ENCODE measurements at regions not wholly inside any gene's neighbourhood (a gene's known extent, or its start where the extent isn't known, plus 50 kb on each side); places are given as distances from the start of the nearest gene placed in this dataset.

DNA sequence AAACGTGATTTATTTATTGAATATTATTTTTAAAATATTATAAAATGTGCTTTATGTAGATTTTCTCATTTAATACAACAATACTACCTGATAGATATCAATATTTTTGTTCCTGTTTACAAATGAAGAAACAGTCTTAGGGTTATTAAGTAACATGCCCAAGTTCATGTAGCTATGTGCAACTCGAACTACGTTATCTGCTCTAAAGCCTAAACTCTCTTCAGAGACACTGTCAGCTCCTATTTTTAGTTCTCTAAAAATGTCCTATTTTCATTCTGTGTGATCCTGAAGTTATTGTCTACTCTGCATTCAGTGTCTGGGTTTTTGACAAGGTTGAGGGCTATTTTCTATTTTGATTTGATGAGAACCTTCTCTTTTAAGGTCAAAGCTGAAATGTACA, 550.1 kb upstream of the B3GALT2 start:
- no peak for DNase-seq

- no peak for DNase-seq
These were observed 547.3 kb upstream of the B3GALT2 start for GRCh38 chr1:193733674-193734073.

DNA sequence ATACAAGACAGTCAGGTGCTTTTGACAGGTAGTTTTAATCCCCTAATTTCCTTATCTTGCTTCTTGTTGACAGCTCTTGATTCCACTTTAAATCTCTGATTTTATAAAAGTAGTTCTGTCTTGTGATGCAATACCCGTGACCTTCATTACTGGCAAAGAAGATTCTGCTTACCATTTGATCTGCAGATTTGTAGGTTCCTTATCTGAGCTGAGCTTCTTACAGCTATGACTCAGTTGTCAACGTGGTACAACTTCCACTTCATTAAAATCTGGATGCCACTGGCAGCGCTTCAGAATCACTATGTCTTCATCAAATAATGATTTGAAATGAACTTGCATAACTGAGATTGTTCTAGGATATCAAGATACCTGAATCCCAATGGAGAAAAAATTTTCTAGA, 543.6 kb upstream of the B3GALT2 start:
- no peak for DNase-seq

DNA sequence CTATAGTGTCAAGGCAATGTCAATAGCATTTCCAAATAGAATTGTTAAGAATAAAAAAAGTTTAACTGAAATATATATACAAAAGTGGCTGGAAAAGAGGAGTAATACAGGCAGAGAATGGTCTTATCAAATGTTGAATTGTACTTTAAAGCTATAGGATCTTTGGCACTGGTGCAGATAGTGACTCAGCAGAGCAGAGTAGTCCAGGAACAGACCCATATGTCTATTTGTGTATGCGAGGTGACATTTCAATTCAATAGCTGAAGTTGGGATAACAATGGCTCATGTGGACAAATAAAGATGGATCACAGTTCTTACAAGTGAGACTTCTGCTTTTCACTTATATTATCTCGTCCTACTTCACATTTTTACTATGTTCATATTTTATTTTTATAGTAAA, 543.0 kb upstream of the B3GALT2 start:
- no peak for DNase-seq

GRCh38 chr1:193727850-193728249, 541.4 kb upstream of the B3GALT2 start:
- no peak for DNase-seq

DNA sequence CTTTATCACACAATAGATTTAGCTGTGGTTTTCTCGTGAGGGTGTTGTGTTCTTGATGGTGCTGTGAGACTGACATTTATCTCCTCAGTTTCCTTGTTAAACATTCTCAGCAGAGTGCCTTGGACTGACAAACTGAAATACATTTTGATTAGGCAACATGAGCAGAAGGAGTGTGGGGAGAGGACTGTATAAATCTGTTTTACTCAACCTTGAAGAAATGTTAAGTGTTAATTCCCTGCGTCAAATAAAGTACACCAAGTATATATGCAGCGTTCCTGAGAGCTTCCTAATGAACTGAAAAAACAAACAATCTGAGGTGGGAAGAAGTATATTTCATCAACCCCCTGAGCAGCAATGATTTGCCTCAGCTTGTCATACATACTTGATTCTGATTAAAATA, 540.3 kb upstream of the B3GALT2 start:
- DNase-seq, result no peak

- DNase-seq, result no peak
These were observed 526.0 kb upstream of the B3GALT2 start for GRCh38 chr1:193712392-193712791.

GRCh38 chr1:193709607-193710006, 523.2 kb upstream of the B3GALT2 start:
- no peak for DNase-seq

DNA sequence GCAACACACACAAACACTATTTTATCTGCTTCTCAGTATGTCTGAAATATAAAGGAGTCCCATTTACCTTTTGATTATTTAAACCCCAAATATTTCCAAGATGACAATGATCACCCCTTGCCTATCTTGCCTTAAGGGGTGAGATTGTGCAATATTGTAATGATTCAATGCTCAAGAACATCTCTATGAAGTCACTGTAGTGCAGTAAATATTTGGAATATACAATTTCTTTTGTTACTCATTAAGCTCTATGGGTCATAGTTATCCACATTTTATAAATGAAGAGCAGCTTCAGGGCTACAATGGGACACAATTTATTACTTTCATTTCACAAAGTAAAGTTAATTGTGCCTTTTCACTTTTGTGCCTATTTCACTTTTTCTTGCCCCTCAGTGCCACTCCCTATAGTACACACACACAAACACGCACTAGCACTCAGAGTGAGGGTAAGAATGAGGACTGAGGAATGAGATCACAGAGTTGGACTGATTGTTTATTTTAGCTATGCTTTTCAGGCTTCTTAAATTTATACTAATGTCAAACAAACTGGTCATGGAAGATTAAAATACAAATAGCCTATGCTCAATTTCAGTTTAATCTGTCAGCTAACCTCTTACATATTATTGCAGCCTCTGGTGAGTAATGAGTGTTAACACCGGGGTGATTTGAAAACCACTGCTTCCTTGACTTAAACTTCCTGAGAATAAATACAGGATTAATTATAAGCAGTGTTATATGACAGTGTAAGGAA, 521.0 kb upstream of the B3GALT2 start:
- DNase-seq, result no peak

- no peak for DNase-seq
These were observed 520.4 kb upstream of the B3GALT2 start for GRCh38 chr1:193706766-193707165.

- no peak for DNase-seq
These were observed 519.2 kb upstream of the B3GALT2 start for GRCh38 chr1:193705554-193705981.

DNA sequence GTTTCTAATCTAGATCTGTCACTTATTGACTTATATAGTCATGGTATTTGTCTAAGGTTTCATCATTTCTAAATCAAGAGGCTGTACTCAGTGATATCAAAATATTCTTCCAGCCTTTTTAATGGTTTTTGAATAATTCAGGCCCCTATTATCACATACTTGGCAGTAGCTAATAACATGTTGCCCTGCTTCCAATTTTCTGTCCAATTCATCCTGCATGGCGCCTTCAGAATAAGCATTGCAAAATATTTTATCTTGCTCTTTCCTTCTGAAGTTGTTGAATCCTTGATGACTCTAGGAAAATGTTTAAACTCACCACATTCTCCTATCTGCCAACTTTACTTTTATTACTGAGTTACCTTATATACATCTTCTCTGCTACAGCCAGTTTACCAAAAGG, 517.2 kb upstream of the B3GALT2 start:
- no peak for DNase-seq

DNA sequence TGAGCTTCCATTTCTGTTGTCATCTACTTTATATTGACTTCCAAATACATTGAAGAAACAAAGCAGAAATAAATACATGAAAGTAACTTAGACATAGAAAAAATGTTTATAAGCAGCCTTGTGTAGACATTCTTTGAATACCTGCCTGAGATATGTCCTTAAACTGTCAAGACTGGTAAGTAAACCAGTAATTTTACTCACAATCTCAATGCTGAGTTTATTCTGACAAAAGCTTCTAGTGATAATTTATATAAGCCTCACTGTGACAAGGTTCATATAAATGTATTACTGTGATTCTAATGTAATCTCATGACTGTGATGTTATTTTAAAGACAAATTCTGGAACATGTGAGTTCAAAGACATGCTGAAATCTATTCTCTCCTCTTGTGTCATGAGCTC, 516.7 kb upstream of the B3GALT2 start:
- no peak for DNase-seq

DNA sequence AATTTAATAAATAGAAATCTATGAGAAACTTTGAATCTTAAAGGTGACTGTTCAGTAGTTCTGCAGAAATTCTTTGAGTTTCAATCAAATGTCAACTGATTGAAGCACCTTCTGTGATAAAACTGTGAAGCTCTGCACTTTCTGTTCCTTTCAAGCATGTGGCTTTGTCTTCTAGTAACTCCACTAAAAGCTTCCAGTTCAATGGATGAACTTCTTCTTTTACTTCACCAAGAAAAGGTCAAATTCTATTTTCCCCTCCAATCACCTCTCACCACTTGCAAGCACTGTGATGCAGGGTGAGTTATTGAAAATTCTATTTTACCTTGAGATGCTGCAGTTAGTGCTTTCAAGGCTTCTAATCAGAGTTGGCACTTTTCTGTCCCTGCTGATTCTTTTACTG, 515.3 kb upstream of the B3GALT2 start:
- DNase-seq, result no peak

DNA sequence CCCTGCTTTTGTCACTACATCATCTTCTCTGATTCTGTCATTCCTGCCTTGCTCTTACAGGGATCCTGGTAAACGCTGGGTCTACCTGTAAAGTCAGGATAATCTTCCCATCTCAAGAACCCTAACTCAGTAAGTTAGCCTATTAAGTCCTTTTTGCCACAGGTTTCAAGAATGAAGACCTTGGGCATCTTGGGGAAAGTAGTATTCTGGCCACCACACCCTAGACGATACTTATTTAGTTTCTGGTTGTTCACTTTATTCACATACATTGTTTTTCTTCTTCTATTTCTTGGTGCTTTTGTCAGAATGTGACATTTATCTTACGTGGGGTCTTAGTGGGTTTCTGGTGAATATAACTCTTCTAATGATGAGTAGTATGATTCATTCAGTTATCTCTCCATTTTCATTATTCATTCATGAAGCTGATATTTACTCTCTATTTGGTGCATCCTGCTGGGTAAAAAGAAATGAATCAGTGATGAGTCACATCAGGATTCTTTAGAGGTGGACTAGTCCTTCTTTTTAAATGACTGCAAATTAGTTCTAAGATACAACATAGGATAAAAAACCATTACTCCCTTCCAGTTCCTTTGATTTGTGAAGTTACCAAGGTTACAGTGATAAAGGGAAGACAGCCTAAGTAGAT, 514.4 kb upstream of the B3GALT2 start:
- no peak for DNase-seq

- no peak for DNase-seq
These were observed 512.8 kb upstream of the B3GALT2 start for GRCh38 chr1:193699261-193699660.

- no peak for DNase-seq
These were observed 511.4 kb upstream of the B3GALT2 start for GRCh38 chr1:193697776-193698175.

DNA sequence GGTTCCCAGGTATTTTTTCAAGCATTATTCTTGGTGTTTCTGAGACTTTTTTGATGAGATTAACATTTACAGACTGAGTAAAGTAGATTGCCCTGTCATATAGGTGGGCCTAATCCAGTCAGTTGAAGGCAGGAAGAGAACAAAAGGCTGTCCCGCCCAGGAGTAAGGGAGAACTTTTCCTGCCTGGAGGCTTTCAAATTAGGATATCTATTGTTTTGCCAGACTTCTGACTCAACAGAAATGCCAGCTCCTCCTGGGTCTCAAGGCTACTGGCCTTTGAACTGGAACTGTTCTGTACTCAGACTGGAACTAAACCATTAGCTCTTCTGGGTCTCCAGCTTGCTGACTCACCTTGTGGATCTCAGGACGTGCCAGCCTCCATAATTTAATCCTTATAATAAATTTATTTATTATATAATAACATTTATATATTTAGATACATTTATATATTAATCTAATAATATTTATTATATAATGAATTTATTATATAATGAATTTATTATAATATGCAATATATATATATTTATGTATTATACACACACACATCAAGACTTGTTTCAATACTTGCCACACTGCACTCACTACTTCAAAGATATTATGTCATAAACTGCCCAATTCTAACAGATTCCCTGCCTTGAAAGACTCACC, 510.8 kb upstream of the B3GALT2 start:
- DNase-seq, result no peak

DNA sequence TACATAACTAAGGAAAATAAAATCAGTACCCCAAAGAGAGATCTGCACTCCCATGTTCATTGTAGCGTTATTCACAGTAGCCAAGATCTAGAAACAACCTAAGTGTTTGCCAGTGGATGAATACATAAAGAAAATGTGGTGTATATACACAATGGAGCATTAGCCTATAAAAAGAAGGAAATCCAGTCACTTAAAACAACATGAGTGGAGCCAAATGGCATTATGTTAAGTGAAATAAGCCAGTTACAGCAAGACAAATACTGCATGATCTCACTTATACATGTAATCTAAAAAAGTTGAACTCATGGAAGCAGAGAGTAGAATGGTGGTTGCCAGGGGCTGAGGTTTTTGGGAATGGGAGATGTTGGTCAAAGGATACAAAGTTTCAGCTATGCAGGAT, 508.3 kb upstream of the B3GALT2 start:
- DNase-seq, result no peak

DNA sequence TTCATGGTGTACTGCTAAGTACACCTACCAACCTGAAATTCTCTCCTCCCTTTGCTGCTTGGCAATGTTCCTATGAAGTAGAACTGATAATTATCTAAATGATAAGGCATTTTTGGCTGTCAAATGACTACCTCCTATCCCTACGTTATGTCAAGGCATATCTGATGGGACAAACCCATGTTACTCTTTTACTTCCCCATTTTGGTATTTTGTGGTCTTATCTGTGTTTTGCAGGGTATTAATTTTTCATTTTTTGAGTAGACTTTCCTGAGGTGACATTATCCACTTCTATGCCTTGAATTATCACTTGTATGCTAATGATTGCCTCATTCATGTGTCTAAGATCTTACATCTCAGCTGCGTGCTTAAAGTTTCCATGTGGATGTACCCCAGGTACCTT, 499.6 kb upstream of the B3GALT2 start:
- DNase-seq, result no peak

- no peak for DNase-seq
These were observed 495.0 kb upstream of the B3GALT2 start for GRCh38 chr1:193681422-193681821.

- DNase-seq, result no peak
These were observed 494.5 kb upstream of the B3GALT2 start for GRCh38 chr1:193680924-193681316.

DNA sequence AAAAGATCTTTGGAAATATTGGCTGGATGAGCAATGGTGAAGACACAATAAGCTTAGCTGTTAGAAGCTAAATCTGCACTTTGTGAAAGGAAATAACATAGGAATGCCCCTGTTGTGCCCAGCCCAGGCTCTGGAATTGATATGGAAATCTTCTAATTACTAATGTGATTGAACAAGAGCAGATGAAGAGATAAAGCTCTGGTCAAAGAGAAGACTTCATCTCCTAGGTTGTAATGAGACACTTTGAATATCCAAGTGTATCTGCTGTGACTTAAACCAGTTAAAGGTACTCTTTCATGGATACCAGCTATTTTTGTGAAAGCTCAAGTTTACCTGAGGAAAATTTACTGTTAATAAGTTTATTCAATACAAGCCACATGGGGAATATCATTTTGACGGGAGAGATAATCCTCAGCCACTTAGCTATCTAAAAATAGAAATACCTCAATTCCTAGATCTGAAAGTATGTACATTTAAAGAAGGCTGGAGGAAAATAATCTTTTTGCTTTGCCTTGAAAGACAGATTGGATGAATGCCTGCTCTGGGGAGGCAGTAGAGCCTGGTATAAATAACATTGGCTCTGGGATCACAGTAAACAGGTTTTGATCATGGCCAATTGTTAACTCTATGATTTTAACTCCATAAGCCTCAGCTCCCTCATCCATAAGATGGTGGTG, 494.0 kb upstream of the B3GALT2 start:
- no peak for DNase-seq

GRCh38 chr1:193677874-193678273, 491.5 kb upstream of the B3GALT2 start:
- DNase-seq, result no peak
